Small intestine (tissue), 7 donors: ENCODE measurements at regions not wholly inside any gene's neighbourhood (a gene's known extent, or its start where the extent isn't known, plus 50 kb on each side); places are given as distances from the start of the nearest gene placed in this dataset.

Experiments used
- DNase-seq, 2 donors: peaks; one replicate each; pipeline versions ENCODE4 v3.0.0 to v3.0.0-alpha.2; 2013
- FAIRE-seq: peaks from 2 replicates; lab custom pipeline; 2012; peaks lifted over from hg19 to GRCh38; lab: Jason Lieb, UNC
- H3K27ac ChIP-seq, 3 donors: one replicate each; pipeline ENCODE4 v1.5.1; 2013; ENCODE audit warnings: low read length in 2 of 3, mild to moderate bottlenecking in 2 of 3, control low read depth in 1 of 3, inconsistent platforms in 1 of 3, low read depth in 1 of 3, moderate library complexity in 1 of 3
- H3K27me3 ChIP-seq, 3 donors: one replicate each; pipeline ENCODE4 v1.6.1; 2013; ENCODE audit warnings: low read length in 3 of 3, inconsistent platforms in 1 of 3; ENCODE audit not compliant: control insufficient read depth in 3 of 3, insufficient read depth in 3 of 3
- H3K36me3 ChIP-seq, 3 donors: one replicate each; pipeline ENCODE4 v1.6.1; 2013; ENCODE audit warnings: low read length in 3 of 3, inconsistent platforms in 1 of 3, low read depth in 1 of 3, mild to moderate bottlenecking in 1 of 3, moderate library complexity in 1 of 3; ENCODE audit not compliant: control insufficient read depth in 3 of 3, insufficient read depth in 2 of 3
- H3K4me1 ChIP-seq, 3 donors: one replicate each; pipeline ENCODE4 v1.6.1; 2013; ENCODE audit warnings: low read length in 2 of 3, inconsistent platforms in 1 of 3, low read depth in 1 of 3, mild to moderate bottlenecking in 1 of 3, moderate library complexity in 1 of 3; ENCODE audit not compliant: control insufficient read depth in 3 of 3, insufficient read depth in 2 of 3
- H3K4me3 ChIP-seq, 3 donors: one replicate each; pipeline ENCODE4 v1.5.1; 2013; ENCODE audit warnings: low read length in 3 of 3, control low read depth in 1 of 3, inconsistent platforms in 1 of 3, low read depth in 1 of 3, mild to moderate bottlenecking in 1 of 3, moderate library complexity in 1 of 3
- H3K9me3 ChIP-seq, 2 donors: one replicate each; pipeline ENCODE4 v1.6.1; 2013; ENCODE audit warnings: low read depth in 1 of 2, low read length in 1 of 2; ENCODE audit not compliant: control insufficient read depth in 2 of 2, insufficient read depth in 1 of 2
- WGBS, 3 donors: extraction: QIAGEN DNeasy Blood & Tissue Kit; methylation state at CpG; one replicate each; pipeline ENCODE4 v1.1.7; 2013; 5-methylcytosine and 5-hydroxymethylcytosine counted together
- donor health status: healthy with polysubstance abuse.
- donor health status: control.
- donor health status: control.
- donor health status: Bipolar disorder and iron deficiency.
- donor health status: healthy.

DNA sequence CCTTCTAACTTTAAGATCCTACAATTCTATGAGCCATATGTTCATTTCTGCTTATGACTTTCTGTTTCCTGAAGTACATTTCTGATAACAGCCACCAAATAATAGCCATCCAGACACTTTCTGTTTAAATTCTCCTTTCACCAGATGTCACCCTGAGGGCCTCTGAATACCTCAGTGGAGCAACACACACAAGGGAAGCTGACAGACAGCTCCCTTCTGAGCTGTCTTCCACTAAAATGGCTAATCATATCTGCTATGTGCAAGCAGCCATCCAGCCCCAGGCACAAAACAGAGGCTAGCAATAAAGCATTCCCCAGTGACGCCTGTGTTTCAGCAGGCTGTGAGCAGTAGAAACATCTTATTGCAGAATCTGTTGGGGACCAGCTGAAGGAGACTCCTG lies 666.6 kb upstream of the UBE2E2 start:
- H3K27me3 ChIP-seq, result no peaks in the 10 kb centered on the region
- no peak overlapping the region for H3K4me3 ChIP-seq
- no peak for FAIRE-seq
- no peaks in the 10 kb centered on the region for H3K4me1 ChIP-seq
- DNase-seq, result no peak
- WGBS, 3 donors, result 71 to 83% (median 82%) methylated on average over 1 of the region's 1 CpG
- H3K27ac ChIP-seq, result no peak overlapping the region
- no peaks in the 10 kb centered on the region for H3K36me3 ChIP-seq
- no peaks in the 10 kb centered on the region for H3K9me3 ChIP-seq

DNA sequence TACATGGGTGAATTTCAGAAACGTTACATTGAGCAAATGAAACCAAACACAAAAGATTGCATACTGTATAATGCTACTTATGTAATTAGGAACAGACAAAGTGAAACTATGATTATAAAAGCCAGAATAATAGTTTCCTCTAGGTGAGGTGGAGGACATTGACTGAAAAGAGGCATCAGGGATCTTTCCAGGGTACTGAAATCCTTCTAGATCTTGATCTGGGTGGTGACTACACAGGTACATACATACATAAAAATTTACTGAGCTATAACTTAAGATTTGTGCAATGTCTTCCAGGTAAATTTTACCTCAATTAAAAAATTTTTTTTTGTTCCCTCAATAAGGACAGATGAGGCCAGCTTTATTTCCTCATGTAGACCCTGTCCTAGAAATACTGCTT lies 665.6 kb upstream of the UBE2E2 start:
- no peak for FAIRE-seq

GRCh38 chr3:22542311-22542710 lies 660.8 kb upstream of the UBE2E2 start:
- no peak for DNase-seq
- Histone ChIP-seq H3K4me3 (no peak overlapping the region), H3K27me3 (no peaks in the 10 kb centered on the region), H3K4me1 (no peaks in the 10 kb centered on the region), H3K36me3 (no peaks in the 10 kb centered on the region), H3K27ac (no peak overlapping the region), H3K9me3 (peaks cover 0 to 3% of the 10 kb centered on the region in 2 donors)
- WGBS, 3 donors, result 72 to 80% (median 79%) methylated on average over 2 of the region's 2 CpGs
- no peak for FAIRE-seq

More for the DNA sequence above, 665.6 kb upstream of the UBE2E2 start:
- Histone ChIP-seq H3K9me3 (no peaks in the 10 kb centered on the region), H3K27me3 (no peaks in the 10 kb centered on the region), H3K27ac (no peak overlapping the region), H3K4me1 (no peaks in the 10 kb centered on the region), H3K4me3 (no peak overlapping the region), H3K36me3 (no peaks in the 10 kb centered on the region)
- WGBS, 3 donors, result 57 to 71% (median 63%) methylated on average over 1 of the region's 1 CpG
- no peak for DNase-seq

DNA sequence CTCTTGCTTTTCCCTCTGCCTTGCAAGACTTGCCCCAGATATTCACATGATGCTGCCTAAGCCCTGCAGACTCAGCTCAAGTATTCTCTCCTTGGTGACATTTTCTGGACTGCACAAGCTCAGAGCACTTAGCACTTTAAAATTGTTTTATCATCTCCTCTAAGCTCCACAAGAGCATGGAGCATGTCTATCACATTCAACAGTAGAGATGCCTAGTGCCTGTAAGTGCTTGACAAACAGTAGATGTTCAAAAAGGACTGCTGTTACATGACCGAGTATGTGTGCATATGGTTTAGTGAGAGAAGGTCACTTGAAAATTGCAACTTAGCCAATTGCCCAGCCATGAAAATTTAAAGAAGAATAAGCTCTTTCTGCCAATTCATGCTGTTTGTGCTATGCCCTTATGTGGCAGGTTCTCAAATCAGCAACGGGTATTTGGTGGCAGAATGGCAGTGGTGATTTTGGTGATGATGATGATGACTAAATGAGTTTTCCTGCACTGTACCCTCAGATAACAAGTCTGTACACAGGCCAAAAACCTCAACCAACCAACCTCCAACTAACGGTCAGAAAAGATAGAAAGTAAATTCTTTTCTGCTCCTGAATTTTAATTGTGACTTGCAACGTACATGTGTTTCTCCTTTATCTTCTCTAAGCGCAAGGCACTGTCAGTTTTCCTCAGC lies 647.2 kb upstream of the UBE2E2 start:
- DNase-seq (no peak), FAIRE-seq (no peak)
- Histone ChIP-seq H3K9me3 (no peaks in the 10 kb centered on the region), H3K4me1 (no peaks in the 10 kb centered on the region), H3K36me3 (no peaks in the 10 kb centered on the region), H3K27me3 (no peaks in the 10 kb centered on the region), H3K27ac (no peak overlapping the region), H3K4me3 (no peak overlapping the region)
- 67 to 76% (median 75%) methylated on average over 5 of the region's 5 CpGs for WGBS, 3 donors

DNA sequence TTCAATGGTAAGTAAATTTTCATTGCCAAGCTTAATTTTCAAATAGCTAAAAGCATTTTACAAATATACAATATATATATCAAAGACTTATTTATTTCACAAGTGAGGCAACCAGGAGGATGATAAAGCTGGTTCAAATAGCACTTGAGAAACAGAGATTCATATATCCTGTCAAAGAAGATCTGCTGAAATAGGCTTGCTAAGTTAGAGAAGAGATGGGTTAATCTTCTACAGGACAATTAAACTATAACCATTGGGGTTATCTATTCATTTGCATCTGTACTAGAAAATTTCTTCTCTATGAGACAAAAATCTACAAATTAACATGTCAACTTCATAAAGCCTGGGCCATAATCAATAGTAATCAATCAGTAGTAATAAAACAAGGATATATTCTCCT lies 637.7 kb upstream of the UBE2E2 start:
- Histone ChIP-seq H3K9me3 (no peaks in the 10 kb centered on the region), H3K4me3 (no peak overlapping the region), H3K4me1 (no peaks in the 10 kb centered on the region), H3K36me3 (no peaks in the 10 kb centered on the region), H3K27me3 (no peaks in the 10 kb centered on the region), H3K27ac (no peak overlapping the region)
- no peak for FAIRE-seq
- no peak for DNase-seq

DNA sequence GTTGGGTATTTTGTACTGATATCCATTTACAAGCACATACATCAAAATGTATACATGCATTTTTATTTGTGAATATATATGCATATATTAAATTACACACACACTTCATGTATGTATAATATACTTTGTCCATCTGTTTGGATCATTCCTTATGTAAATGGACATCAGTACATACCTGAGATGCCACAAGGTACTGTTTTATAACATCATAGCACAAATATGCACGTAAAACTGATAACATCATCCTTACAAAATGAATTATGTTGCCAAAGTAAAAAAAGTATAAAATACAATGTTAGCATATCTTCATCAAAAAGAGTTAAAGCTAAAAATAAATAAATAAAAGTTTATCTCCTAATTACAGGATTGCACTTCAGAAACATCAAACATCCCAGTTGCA lies 634.8 kb upstream of the UBE2E2 start:
- H3K4me1 ChIP-seq, result no peaks in the 10 kb centered on the region
- no peak overlapping the region for H3K27ac ChIP-seq
- H3K9me3 ChIP-seq, result no peaks in the 10 kb centered on the region
- H3K4me3 ChIP-seq, result no peak overlapping the region
- H3K36me3 ChIP-seq, result no peaks in the 10 kb centered on the region
- H3K27me3 ChIP-seq, result no peaks in the 10 kb centered on the region
- WGBS, 3 donors, result 67 to 77% (median 73%) methylated on average over 1 of the region's 1 CpG
- no peak for FAIRE-seq
- no peak for DNase-seq

GRCh38 chr3:22569570-22569969 lies 633.6 kb upstream of the UBE2E2 start:
- H3K4me1 ChIP-seq, result no peaks in the 10 kb centered on the region
- H3K9me3 ChIP-seq, result no peaks in the 10 kb centered on the region
- H3K27me3 ChIP-seq, result no peaks in the 10 kb centered on the region
- no peaks in the 10 kb centered on the region for H3K36me3 ChIP-seq
- H3K4me3 ChIP-seq, result no peak overlapping the region
- DNase-seq, result no peak
- FAIRE-seq, result no peak
- WGBS, 3 donors, result 43 to 62% (median 52%) methylated on average over 2 of the region's 2 CpGs
- H3K27ac ChIP-seq, result no peak overlapping the region

- no peak for DNase-seq
- Histone ChIP-seq H3K9me3 (peaks cover 1 to 2% of the 10 kb centered on the region in 2 donors), H3K27ac (no peak overlapping the region), H3K4me3 (no peak overlapping the region), H3K27me3 (no peaks in the 10 kb centered on the region), H3K36me3 (no peaks in the 10 kb centered on the region), H3K4me1 (no peaks in the 10 kb centered on the region)
- FAIRE-seq, result no peak
Measured at GRCh38 chr3:22581007-22581406, 622.1 kb upstream of the UBE2E2 start.

GRCh38 chr3:22582266-22582665 lies 620.9 kb upstream of the UBE2E2 start:
- Histone ChIP-seq H3K27me3 (no peaks in the 10 kb centered on the region), H3K9me3 (peaks cover 1 to 2% of the 10 kb centered on the region in 2 donors), H3K4me3 (no peak overlapping the region), H3K27ac (no peak overlapping the region), H3K4me1 (no peaks in the 10 kb centered on the region), H3K36me3 (no peaks in the 10 kb centered on the region)
- 5 to 33% (median 13%) methylated on average over 1 of the region's 1 CpG for WGBS, 3 donors
- FAIRE-seq, result no peak
- no peak for DNase-seq
